Keratinocyte (primary cell): ENCODE measurements at regions not wholly inside any gene's neighbourhood (a gene's known extent, or its start where the extent isn't known, plus 50 kb on each side); places are given as distances from the start of the nearest gene placed in this dataset.

ENCODE experiments used
- CTCF ChIP-seq, 3 experiments: IDR thresholded peaks in 1 of 3; conservative IDR thresholded peaks in 1 of 3; optimal IDR thresholded peaks in 1 of 3; 2 replicates in 2 of 3; 3 replicates in 1 of 3; pipeline versions ENCODE3 to v1.5.1; 2011; ENCODE audit warnings: low read length in 3 of 3, mild to moderate bottlenecking in 3 of 3, moderate library complexity in 2 of 3, control low read depth in 1 of 3, inconsistent platforms in 1 of 3; ENCODE audit not compliant: insufficient read depth in 2 of 3; ENCODE audit errors: extremely low read depth in 1 of 3
- EZH2 ChIP-seq: IDR thresholded peaks from one replicate; pipeline ENCODE4 v1.6.1; 2012; ENCODE audit warnings: inconsistent platforms, mild to moderate bottlenecking, low read length, moderate library complexity

GRCh38 chr1:82246050-82246449, 445.3 kb downstream of the ADGRL2 start:
- TF ChIP-seq CTCF (optimal IDR thresholded peaks at IDR 0.05 in 1 of 3, IDR thresholded peaks at IDR 0.05 in 1 of 3, conservative IDR thresholded peaks at IDR 0.05 in 1 of 3; ENCODE audit: extremely low read depth in 1 of 3, insufficient read depth in 2 of 3, low read length in 3 of 3) (no peak), EZH2 (no peak)
